ENCODE measurements at regions not wholly inside any gene's neighbourhood (a gene's known extent, or its start where the extent isn't known, plus 50 kb on each side); places are given as distances from the start of the nearest gene placed in this dataset.

DNA sequence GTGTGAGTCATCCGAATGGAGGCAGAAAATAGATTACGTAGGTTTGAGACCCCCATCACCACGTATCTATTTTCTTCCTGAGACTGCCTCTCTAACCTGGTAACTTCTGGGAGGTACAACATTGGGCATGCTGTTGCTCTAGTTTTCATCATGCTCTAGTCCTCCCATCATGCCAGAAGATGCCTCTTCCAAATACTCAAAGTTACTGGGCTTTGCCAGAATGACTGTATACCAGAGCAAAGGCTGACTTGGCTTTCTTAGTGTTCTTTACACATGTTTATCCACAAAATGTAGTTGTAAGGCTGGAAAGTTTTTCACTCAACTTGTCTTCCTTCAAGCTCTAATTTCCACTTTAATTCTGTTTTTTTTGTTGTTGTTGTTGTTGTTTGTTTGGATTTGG, 370.5 kb downstream of the MDFIC start (continued):
- TF ChIP-seq CHD7 (IDR thresholded peaks at IDR 0.05; ENCODE audit: insufficient replicate concordance, low read length) (no peak), EP300 (IDR thresholded peaks at IDR 0.05; ENCODE audit: borderline replicate concordance in 1 of 2, low read depth in 2 of 2, low read length in 2 of 2) (no peak), SP2 (IDR thresholded peaks at IDR 0.05; ENCODE audit: low read length) (no peak), CHD1 (IDR thresholded peaks at IDR 0.05; ENCODE audit: low read depth, low read length) (no peak), SP1 (IDR thresholded peaks at IDR 0.05; ENCODE audit: low read depth, low read length) (no peak), E2F6 (IDR thresholded peaks at IDR 0.05) (no peak), RBBP5 (IDR thresholded peaks at IDR 0.05; ENCODE audit: borderline replicate concordance, low read depth, low read length) (no peak), RXRA (IDR thresholded peaks at IDR 0.05; ENCODE audit: insufficient read depth, low read depth, low read length) (no peak), FOSL1 (IDR thresholded peaks at IDR 0.05; ENCODE audit: insufficient read depth, low read depth, low read length) (no peak), JUN (IDR thresholded peaks at IDR 0.05; ENCODE audit: low read depth, low read length) (no peak), RFX5 (IDR thresholded peaks at IDR 0.05; ENCODE audit: borderline replicate concordance, low read depth, low read length) (no peak), ZNF274 (IDR thresholded peaks at IDR 0.05; ENCODE audit: borderline replicate concordance, extremely low read depth, low read length) (no peak)
